Stimulated activated naive CD8-positive, alpha-beta T cell treated with anti-CD3 and anti-CD28 coated beads, Interleukin-15, Interleukin-2, amounts not matched to agents 100 U/mL and 50 U/mL, for 24 hours (primary cell): ENCODE measurements at regions not wholly inside any gene's neighbourhood (a gene's known extent, or its start where the extent isn't known, plus 50 kb on each side); places are given as distances from the start of the nearest gene placed in this dataset.

Experiments
- ATAC-seq: fragments of 150-1000 bp; cut with Tn5 transposase; one replicate; pipeline ENCODE4 v1.10.0; 2021
- DNase-seq: peaks from one replicate; pipeline ENCODE4 v3.0.0; 2021

GRCh38 chr20:10806539-10806938 is 132.7 kb upstream of the JAG1 start:
- DNase-seq (no peak), ATAC-seq (no peak)

GRCh38 chr20:10807013-10807412 is 133.2 kb upstream of the JAG1 start:
- DNase-seq (no peak), ATAC-seq (no peak)

GRCh38 chr20:10812759-10813327 is 139.0 kb upstream of the JAG1 start:
- ATAC-seq (no peak), DNase-seq (no peak)

- no peak for DNase-seq
- no peak for ATAC-seq
These were observed 149.8 kb upstream of the JAG1 start for GRCh38 chr20:10823585-10823984.

- ATAC-seq (no peak), DNase-seq (no peak)
These were observed 151.1 kb upstream of the JAG1 start for GRCh38 chr20:10824750-10825500.

- ATAC-seq, result no peak
- DNase-seq, result no peak
These were observed 152.3 kb upstream of the JAG1 start for GRCh38 chr20:10826111-10826510.

- ATAC-seq, result no peak
These were observed 154.4 kb upstream of the JAG1 start for GRCh38 chr20:10828180-10828579.

GRCh38 chr20:10832141-10832540 is 158.3 kb upstream of the JAG1 start:
- ATAC-seq (no peak), DNase-seq (no peak)

More at GRCh38 chr20:10828180-10828579, 154.4 kb upstream of the JAG1 start:
- no peak for DNase-seq

- no peak for DNase-seq
- no peak for ATAC-seq
These were observed 164.1 kb upstream of the JAG1 start for GRCh38 chr20:10837901-10838300.

- no peak for ATAC-seq
- no peak for DNase-seq
These were observed 168.3 kb upstream of the JAG1 start for GRCh38 chr20:10842116-10842515.

GRCh38 chr20:10843146-10843711 is 169.4 kb upstream of the JAG1 start:
- ATAC-seq (no peak), DNase-seq (no peak)

- no peak for DNase-seq
- no peak for ATAC-seq
These were observed 173.0 kb upstream of the JAG1 start for GRCh38 chr20:10846766-10847165.

- DNase-seq, result no peak
- ATAC-seq, result no peak
These were observed 175.1 kb upstream of the JAG1 start for GRCh38 chr20:10848810-10849370.

- no peak for DNase-seq
- no peak for ATAC-seq
These were observed 179.4 kb upstream of the JAG1 start for GRCh38 chr20:10853176-10853575.

- DNase-seq (no peak), ATAC-seq (no peak)
These were observed 179.9 kb upstream of the JAG1 start for GRCh38 chr20:10853731-10854130.

- DNase-seq, result no peak
These were observed 181.2 kb upstream of the JAG1 start for GRCh38 chr20:10854976-10855375.

GRCh38 chr20:10855778-10856177 is 182.0 kb upstream of the JAG1 start:
- no peak for ATAC-seq

More at GRCh38 chr20:10854976-10855375, 181.2 kb upstream of the JAG1 start:
- ATAC-seq, result no peak

GRCh38 chr20:10856237-10857015 is 182.6 kb upstream of the JAG1 start:
- no peak for DNase-seq
- no peak for ATAC-seq

More at GRCh38 chr20:10855778-10856177, 182.0 kb upstream of the JAG1 start:
- no peak for DNase-seq

- ATAC-seq, result no peak
- DNase-seq, result no peak
These were observed 183.7 kb upstream of the JAG1 start for GRCh38 chr20:10857352-10858070.

- ATAC-seq (no peak), DNase-seq (no peak)
These were observed 187.3 kb upstream of the JAG1 start for GRCh38 chr20:10861090-10861489.

- ATAC-seq, result no peak
- no peak for DNase-seq
These were observed 187.8 kb upstream of the JAG1 start for GRCh38 chr20:10861619-10862018.
